ENCODE measurements at regions not wholly inside any gene's neighbourhood (a gene's known extent, or its start where the extent isn't known, plus 50 kb on each side); places are given as distances from the start of the nearest gene placed in this dataset.

DNA sequence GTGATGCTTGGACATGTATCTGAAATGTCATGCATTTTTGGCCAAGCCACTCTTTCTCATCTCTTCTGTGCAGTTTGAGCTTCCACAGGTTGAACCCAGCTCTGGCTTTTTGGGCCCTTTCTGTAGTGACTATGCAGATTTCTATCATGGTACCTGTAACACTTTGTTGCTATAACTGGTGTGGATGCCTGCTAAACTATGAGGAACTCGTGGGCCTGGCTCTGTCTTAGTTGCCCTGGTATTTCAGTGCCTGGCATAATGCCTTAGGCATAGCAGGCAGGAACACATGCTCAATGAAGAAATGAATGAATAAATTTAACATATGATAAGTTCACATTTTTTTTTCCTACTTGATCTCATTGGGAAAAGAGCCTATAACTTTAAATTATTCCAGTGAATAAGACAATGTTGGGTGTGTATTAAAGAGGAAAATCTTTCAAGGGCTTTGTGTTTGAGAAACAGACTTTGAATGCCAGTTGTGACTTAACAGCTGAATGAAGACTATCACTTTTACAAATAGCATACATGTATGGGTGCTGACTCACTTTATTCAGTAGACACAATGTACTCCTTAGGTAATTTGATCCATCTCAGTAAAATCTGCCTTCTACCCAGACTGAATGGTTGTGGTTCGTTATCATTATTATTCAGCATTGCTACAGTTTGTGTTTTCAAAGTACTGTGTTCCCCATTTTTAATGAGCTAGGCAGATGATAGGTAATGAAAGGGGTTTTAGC is 86.4 kb upstream of the MAP4K3 start:
- TF ChIP-seq, protein P1, sequence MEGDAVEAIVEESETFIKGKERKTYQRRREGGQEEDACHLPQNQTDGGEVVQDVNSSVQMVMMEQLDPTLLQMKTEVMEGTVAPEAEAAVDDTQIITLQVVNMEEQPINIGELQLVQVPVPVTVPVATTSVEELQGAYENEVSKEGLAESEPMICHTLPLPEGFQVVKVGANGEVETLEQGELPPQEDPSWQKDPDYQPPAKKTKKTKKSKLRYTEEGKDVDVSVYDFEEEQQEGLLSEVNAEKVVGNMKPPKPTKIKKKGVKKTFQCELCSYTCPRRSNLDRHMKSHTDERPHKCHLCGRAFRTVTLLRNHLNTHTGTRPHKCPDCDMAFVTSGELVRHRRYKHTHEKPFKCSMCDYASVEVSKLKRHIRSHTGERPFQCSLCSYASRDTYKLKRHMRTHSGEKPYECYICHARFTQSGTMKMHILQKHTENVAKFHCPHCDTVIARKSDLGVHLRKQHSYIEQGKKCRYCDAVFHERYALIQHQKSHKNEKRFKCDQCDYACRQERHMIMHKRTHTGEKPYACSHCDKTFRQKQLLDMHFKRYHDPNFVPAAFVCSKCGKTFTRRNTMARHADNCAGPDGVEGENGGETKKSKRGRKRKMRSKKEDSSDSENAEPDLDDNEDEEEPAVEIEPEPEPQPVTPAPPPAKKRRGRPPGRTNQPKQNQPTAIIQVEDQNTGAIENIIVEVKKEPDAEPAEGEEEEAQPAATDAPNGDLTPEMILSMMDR (IDR thresholded peaks at IDR 0.05) = no peak
- TF ChIP-seq POLR2A (IDR thresholded peaks at IDR 0.05) = no peak
